22Rv1 (cell line): ENCODE measurements at regions not wholly inside any gene's neighbourhood (a gene's known extent, or its start where the extent isn't known, plus 50 kb on each side); places are given as distances from the start of the nearest gene placed in this dataset.

ENCODE experiments used
- H3K27ac ChIP-seq: fragments of 450-650 bp; 2 replicates; pipeline ENCODE4 v1.5.1; 2017
- ZFX ChIP-seq: fragments of 450-650 bp; IDR thresholded peaks from 2 replicates; pipeline ENCODE4 v1.6.1; 2017; ENCODE audit warnings: antibody characterized with exemption, borderline replicate concordance
- TF ChIP-seq, protein P1 (sequence below): fragments of 450-650 bp; IDR thresholded peaks from 2 replicates; pipeline ENCODE4 v1.5.1; 2017; ENCODE audit warnings: mild to moderate bottlenecking

DNA sequence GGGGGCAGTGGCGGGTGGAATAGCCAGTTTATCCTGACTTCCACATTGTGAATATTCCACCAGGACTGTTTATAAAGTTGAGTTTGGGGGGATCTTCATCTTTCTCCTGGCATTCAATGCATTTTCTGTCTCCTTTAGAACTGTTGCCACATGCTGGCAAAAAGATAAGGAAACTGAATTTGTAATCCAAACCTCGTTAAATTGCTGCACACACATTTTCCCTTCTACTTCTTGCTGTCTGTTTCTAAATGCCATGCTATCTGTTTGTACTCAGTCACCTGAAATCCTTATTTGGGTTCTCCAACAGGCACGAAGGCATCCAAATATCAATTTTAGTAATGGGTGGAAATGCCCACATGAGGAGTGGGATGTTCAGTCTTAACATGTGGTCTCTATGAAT is 180.2 kb upstream of the CCN2 start:
- TF ChIP-seq, protein P1, sequence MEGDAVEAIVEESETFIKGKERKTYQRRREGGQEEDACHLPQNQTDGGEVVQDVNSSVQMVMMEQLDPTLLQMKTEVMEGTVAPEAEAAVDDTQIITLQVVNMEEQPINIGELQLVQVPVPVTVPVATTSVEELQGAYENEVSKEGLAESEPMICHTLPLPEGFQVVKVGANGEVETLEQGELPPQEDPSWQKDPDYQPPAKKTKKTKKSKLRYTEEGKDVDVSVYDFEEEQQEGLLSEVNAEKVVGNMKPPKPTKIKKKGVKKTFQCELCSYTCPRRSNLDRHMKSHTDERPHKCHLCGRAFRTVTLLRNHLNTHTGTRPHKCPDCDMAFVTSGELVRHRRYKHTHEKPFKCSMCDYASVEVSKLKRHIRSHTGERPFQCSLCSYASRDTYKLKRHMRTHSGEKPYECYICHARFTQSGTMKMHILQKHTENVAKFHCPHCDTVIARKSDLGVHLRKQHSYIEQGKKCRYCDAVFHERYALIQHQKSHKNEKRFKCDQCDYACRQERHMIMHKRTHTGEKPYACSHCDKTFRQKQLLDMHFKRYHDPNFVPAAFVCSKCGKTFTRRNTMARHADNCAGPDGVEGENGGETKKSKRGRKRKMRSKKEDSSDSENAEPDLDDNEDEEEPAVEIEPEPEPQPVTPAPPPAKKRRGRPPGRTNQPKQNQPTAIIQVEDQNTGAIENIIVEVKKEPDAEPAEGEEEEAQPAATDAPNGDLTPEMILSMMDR = no peak
- TF ChIP-seq ZFX = no peak
- H3K27ac ChIP-seq = no peak overlapping the region

DNA sequence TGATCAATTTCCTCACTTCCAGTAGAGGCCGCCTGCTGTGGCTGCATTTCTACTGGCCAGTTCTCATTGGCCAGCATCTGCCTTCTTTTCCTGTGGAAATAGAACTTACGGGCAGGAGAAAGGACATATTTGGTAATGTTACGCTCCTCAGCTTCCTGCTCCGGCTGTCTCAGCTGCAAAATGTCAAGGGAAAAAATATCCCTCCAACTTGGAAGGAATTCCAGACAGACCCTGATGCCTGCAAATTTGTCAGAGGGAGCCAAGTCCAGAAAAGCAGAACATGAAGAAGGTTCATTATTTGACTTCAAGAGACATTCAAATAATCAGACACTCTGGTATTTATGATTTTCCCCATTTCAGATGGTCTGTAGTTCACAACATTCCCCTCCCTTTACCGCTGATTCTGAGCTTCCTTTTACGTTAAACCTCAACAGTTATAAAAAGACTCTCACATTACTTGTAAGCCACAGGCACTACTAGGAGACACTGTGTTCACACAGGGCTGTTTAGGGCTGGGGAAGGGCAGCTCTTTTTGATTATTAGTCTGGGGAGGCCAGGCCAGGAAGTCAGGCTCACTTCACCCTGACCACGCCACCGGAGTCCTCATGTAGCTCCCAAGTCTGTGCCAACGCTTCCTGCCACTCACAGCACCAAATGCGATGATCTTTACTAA is 179.6 kb upstream of the CCN2 start:
- no peak overlapping the region for H3K27ac ChIP-seq
- TF ChIP-seq, protein P1 = no peak
- TF ChIP-seq ZFX = no peak

DNA sequence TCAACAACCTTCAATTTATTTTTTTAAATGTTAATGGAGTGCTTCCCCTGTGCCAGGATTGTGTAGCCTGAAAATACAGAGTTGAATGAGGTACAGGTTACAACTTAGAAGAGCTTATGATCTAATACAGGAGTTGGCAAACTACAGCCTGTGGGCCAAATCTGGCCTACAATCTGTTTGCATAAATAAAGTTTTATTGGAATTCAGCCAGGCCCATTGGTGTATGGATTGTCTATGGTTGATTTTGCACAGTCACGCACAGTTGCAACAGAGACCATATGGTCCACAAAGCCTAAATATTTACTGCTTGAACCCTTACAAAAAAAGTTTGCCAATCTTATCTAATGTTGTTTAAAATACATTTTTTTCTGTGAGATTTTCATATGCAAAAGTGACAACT is 177.3 kb upstream of the CCN2 start:
- TF ChIP-seq, protein P1 = no peak
- TF ChIP-seq ZFX = no peak
- H3K27ac ChIP-seq = no peak overlapping the region

DNA sequence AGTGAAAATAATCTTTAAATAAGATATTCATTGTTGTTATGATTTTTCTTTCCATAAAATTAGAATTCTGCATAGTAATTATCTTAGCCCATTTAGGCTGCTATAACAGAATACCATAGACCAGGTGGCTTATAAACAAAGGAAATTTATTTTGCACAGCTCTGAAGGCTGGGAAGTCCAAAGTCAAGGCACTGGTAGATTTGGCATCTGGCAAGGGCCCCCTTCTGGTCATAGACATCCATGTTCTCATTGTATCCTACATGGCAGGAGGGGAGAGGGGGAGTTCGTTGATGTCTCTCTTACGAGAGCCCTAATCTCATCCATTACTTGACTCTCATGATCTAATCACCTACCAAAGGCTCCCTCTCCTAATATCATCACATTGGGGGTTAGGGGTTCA is 175.0 kb upstream of the CCN2 start:
- no peak for TF ChIP-seq ZFX
- TF ChIP-seq, protein P1 = peak; percentile 10; the same call in 1 of the 2 replicates
- no peak overlapping the region for H3K27ac ChIP-seq

DNA sequence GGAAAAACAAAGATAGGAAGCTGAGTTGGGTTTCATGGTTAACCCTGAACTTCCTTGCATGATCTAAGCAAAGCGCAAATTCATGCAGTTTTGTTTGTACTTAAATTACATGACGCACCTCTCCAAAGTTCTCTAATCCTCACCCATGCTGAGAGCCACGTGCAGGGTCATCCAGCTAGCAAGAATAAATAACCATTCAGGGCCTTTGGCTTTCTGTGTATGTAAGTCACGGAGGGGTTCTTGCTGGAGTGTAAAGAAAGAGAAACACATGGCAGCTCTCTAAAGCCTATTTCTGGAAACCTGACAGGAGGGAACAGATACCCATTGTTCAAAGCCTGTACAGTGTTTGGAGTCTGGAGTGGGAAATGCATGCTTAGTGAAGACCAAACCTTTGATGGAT is 171.7 kb upstream of the CCN2 start:
- TF ChIP-seq, protein P1 = no peak
- no peak for TF ChIP-seq ZFX

DNA sequence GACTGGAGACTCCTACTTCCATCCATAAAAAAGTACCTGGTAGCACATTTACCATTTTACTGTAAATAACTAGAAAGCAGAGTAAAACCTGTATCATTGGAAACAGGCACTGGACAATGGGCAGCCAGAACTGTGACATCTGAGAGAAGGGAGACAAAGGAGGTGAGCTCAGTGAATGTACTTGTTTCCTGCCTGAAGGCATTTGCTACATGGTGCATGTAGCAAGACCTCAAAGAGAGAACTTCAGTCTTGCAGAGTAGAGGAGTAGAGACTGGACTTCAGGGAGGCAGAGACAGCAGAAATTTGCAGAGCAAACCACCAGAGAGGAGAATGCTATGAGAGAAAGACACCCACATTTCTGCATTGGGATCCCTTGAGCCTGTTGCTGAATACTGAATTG is 171.0 kb upstream of the CCN2 start:
- TF ChIP-seq, protein P1 = no peak
- no peak for TF ChIP-seq ZFX
- H3K27ac ChIP-seq = no peak overlapping the region

More for the DNA sequence above, 171.7 kb upstream of the CCN2 start:
- H3K27ac ChIP-seq = no peak overlapping the region

DNA sequence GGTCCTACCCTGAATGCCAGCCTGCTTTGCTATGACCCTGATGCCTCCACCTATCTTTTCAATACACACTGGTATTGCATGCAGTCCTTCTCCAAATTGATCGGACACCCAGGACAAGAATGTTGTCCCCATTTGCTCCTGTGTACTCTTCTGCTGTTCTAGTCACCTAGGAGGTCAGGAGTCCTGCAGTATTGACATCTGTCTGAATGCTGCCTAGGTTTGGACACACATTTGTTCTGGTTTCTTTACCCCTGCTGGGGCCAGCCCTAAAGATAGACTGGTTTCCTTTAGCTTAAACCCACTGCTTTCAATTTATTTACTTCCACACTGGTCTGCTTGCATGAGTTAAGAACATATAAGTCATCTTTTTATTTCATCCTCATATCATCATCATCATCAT is 167.0 kb upstream of the CCN2 start:
- TF ChIP-seq, protein P1 = no peak
- no peak for TF ChIP-seq ZFX

More for the DNA sequence above, 167.0 kb upstream of the CCN2 start:
- H3K27ac ChIP-seq = no peak overlapping the region
